ENCODE measurements at regions not wholly inside any gene's neighbourhood (a gene's known extent, or its start where the extent isn't known, plus 50 kb on each side); places are given as distances from the start of the nearest gene placed in this dataset.

DNA sequence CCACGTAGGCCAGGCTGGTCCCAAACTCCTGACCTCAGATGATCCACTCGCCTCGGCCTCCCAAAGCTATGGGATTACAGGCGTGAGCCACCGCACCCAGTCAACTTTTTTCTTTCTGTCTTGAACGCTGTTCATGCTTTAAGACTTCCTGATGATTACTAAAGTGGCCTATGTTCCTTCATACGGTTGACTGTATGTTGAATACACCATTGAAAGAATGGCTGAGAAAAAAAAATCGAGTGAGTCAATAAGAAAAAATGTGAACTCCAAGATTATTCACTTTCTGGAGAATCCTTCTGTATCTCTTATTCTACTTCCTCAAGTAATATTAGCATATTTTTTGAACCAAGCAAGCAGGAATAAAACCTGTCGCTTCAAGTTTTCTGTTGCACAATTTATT lies 955.0 kb downstream of the GATA3 start:
- Mint-ChIP-seq H3K9me3 (no peaks in the 10 kb centered on the region), H3K27ac (peak overlapping the region in 1 of 2 donors; percentile 69), H3K36me3 (peaks cover 0 to 2% of the 10 kb centered on the region in 2 donors)
- DNase-seq (ENCODE audit: low spot score in 2 of 2) (no peak), ATAC-seq (peak in 1 of 2 donors; percentile 40)

DNA sequence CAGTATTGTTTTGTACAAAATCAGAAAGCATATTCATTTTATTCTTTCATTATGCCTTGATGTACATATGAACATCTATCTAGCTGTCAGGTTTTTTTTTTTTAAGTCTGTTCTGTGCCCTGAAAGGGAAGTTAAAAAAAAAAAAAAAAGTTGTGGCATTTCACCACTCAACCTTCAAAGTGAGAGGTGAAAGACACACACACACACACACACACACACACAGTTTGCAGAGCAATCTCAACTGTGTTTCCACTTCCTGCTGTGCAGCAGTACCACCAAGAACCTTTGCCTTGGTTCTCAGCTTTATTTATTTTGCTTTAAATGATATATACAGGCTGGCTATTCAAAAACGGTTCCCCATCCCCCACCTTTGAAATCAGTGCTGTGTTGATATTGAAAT lies 955.6 kb downstream of the GATA3 start:
- H3K27ac Mint-ChIP-seq = peak overlapping the region; percentile 69 to 84
- peaks cover 0 to 3% of the 10 kb centered on the region in 2 donors for H3K9me3 Mint-ChIP-seq

DNA sequence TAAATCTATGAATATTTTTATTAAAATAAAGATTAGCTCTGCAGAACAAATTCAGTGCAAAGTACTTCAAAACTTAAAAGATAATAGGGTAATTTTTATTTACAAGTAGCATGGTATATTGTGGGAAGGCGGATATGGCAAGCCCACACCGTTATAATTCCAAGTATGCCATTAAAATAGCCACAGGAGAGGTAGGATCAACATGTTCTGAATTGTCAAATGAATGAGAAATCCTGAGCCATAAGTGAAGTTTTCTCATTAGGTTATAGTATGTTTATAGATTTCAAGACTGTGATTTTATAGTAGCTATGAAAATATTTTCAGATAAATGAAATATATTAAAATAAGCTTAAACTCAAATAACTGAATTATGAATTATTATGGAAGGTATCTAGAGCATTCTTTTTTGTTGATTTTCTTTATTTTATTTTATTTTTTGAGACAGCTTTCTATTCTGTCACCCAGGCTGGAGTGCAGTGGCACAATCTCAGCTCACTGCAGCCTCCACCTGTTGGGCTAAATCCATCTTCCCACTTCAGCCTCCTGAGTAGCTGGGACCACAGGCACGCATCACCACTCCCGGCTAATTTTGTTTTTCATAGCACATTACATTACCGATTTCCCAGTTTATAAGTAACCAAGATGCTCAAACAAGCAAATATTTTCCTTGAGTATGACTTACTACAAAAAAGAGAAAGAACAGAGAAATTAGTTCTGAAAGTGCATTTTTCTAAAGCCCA lies 956.6 kb downstream of the GATA3 start:
- DNase-seq (ENCODE audit: low spot score in 2 of 2) (no peak), ATAC-seq (no peak)
- Mint-ChIP-seq H3K27ac (no peak overlapping the region), H3K9me3 (peaks cover 0 to 3% of the 10 kb centered on the region in 2 donors), H3K36me3 (peaks cover 5 to 7% of the 10 kb centered on the region in 2 donors)

More for the DNA sequence above, 955.6 kb downstream of the GATA3 start:
- peaks cover 5 to 7% of the 10 kb centered on the region in 2 donors for H3K36me3 Mint-ChIP-seq
- DNase-seq (ENCODE audit: low spot score in 2 of 2) (peak in 1 of 2 donors; percentile 23), ATAC-seq (peak; percentile 69 to 95)

DNA sequence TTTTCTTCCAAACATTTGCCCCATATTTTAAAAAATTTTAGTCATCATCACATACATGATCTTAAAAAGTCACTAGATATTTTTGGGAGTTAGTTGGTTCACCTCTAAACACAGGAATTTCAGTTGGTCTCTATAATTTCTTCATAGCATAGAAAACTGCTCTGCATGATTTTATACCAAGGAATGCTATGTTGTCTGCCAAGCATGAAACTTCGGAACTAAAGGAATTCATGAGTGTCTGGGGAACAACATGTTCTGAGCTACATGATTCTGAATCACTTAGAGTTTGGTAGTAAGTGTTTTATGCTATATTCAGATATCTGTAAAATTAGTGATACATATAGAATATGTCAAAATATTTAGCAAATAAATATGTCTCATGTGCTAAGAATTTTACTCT lies 957.8 kb downstream of the GATA3 start:
- no peak overlapping the region for H3K27ac Mint-ChIP-seq
- H3K36me3 Mint-ChIP-seq = peaks cover 5 to 7% of the 10 kb centered on the region in 2 donors
- H3K9me3 Mint-ChIP-seq = peaks cover 0 to 6% of the 10 kb centered on the region in 2 donors
- no peak for DNase-seq (ENCODE audit: low spot score in 2 of 2)
- ATAC-seq = no peak

DNA sequence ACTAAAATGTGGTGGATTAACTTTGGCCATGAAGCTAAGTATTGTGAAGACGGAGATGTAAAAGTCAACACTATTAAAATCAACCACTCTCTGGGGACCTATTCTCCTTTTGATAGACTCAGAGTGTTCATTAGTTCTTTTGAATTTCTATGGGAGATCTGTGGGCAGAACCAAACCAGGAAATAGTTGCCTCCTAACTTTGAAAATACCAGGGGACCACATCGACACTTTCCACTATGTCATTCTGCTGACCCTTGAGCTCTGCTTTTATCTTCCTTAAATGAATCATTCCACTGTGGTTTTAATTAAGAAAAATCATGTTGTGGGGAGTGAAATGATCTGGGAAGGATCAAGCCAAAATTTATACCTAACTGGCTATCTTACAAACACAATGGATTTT lies 960.5 kb downstream of the GATA3 start:
- Mint-ChIP-seq H3K36me3 (peaks cover 5 to 7% of the 10 kb centered on the region in 2 donors), H3K27ac (peak overlapping the region in 1 of 2 donors; percentile 78), H3K9me3 (peaks cover 0 to 6% of the 10 kb centered on the region in 2 donors)
- peak in 1 of 2 donors; percentile 26 for ATAC-seq
- no peak for DNase-seq (ENCODE audit: low spot score in 2 of 2)

DNA sequence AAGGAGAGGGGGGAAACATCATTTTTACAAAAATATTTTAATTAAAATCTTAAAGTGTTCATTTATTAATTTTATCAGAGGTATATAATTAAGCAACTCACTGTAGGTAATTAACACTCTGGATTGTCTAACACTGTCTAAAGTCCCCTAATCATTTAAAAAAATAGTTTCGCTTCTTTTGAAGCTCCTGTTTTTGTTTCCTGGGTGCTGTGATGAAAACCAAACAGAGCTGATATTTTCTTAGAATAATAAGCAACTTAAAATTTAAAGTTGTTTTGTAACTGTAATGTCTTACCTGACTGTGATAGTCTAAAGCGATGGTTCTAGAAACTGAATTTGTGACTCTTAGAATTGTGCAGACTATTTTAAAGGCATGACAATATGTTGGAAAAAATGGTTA lies 961.0 kb downstream of the GATA3 start:
- ATAC-seq = no peak
- peak overlapping the region in 1 of 2 donors; percentile 78 for H3K27ac Mint-ChIP-seq
- H3K36me3 Mint-ChIP-seq = peaks cover 5 to 7% of the 10 kb centered on the region in 2 donors
- H3K9me3 Mint-ChIP-seq = peaks cover 0 to 6% of the 10 kb centered on the region in 2 donors
- DNase-seq (ENCODE audit: low spot score in 2 of 2) = no peak

DNA sequence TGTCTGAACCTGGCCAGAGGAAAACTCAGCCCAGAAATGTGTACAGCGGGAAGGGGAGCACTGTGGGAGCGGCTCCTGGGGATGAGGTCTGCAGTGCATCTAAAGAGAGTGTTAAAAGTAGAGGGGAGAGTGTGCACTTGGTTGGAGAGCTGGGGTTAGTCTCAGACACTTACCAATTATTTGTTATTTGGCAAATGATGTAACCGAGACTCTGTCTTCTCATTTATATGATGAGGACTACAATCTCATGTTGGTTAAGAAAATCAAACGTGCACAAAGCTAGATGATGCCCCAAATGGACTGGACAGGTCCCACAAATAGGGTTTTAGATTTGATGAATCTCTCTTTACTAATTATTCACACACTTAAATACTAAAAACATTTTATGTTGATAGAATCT lies 962.4 kb downstream of the GATA3 start:
- no peak overlapping the region for H3K27ac Mint-ChIP-seq
- H3K36me3 Mint-ChIP-seq = peaks cover 7 to 9% of the 10 kb centered on the region in 2 donors
- DNase-seq (ENCODE audit: low spot score in 2 of 2) = no peak
- H3K9me3 Mint-ChIP-seq = peaks cover 4 to 6% of the 10 kb centered on the region in 2 donors
- ATAC-seq = no peak

DNA sequence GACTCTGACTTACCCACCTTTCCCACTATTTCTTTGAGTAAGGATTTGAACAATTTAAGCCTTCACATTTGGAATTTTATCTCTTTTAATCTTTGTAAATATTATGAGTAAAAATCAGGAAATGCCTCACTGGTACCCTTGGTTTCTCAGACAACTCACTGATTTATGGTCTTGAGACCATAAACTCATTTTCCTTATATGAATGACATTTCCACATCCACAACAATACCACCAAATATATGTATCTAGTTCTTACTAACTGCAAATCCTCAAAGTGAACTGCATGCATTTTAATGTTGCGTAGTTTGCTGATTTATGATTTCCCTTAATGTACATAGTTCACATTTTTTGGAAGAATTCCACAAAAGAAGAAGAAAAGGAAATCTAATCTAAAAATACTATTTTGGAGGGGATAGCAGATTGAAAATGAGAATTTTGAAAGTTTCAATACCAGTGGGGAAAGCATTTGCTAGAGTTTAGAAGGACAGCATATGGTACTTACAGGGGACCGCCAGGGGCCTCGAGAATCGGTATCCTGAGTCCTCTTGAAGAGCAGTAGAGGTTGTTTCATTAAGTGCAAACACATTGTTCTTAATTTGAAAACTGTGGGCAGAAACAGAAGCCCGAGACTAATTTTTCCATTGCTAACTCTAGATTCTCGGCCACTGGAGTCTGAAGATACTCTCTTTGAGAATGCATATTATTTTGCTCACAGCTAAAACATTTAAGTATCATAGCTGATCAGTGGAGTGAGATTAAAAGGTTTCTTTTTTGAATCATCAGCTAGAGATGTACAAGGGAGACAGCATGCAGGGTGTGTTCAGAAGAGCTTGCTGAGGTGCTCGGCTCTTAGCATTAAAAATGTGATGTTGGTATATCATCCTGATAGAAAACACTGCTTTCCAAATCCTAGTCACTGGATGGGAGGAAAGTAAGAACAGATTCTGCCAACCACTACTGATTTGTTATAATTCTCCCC lies 964.0 kb downstream of the GATA3 start:
- no peak for ATAC-seq
- peaks cover 7 to 9% of the 10 kb centered on the region in 2 donors for H3K36me3 Mint-ChIP-seq
- no peak for DNase-seq (ENCODE audit: low spot score in 2 of 2)
- H3K9me3 Mint-ChIP-seq = peaks cover 4 to 6% of the 10 kb centered on the region in 2 donors
- peak overlapping the region in 1 of 2 donors; percentile 29 for H3K27ac Mint-ChIP-seq

DNA sequence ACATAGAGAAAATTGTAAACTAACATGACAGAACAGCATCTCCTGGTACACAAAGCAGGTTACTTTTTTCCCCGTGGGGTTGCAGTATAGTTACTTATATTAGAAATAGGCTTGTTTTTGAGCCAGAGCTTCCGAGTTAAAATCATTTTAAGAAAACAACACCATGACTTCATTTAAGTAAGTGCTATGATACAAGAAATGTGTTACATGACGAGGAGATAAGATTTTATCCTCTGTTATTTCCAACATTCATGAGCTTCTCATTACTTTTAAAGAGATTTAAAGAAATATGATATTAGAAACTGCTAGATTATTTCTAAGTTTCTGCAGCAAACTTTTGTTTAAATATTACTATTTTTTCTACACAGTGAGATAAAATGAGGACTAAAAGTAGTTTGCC lies 968.7 kb downstream of the GATA3 start:
- Mint-ChIP-seq H3K9me3 (peaks cover 0 to 10% of the 10 kb centered on the region in 2 donors), H3K27ac (no peak overlapping the region), H3K36me3 (peaks cover 5 to 12% of the 10 kb centered on the region in 2 donors)
- ATAC-seq (no peak), DNase-seq (ENCODE audit: low spot score in 2 of 2) (no peak)

DNA sequence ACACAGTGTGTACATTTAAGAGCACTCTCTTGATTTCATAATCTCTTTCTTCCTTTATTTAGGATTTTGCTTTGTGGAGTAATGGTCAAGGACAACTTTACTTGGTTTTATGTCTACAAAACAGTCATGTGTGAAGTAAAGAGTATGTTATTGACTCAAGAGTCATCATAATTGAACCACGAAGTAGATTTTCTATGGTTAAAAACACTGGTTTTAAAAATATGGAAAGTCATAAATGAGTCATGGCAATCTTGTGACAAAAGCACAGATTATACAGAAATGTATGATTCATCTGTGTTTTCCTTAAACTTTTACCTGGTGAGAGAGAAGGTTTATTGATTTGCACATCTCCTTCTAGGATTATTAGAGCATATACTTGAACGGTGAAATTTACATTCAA lies 969.7 kb downstream of the GATA3 start:
- peak overlapping the region in 1 of 2 donors; percentile 64 for H3K27ac Mint-ChIP-seq
- H3K9me3 Mint-ChIP-seq = peaks cover 0 to 10% of the 10 kb centered on the region in 2 donors
- ATAC-seq = peak; percentile 80 to 93
- peaks cover 5 to 12% of the 10 kb centered on the region in 2 donors for H3K36me3 Mint-ChIP-seq
- no peak for DNase-seq (ENCODE audit: low spot score in 2 of 2)

DNA sequence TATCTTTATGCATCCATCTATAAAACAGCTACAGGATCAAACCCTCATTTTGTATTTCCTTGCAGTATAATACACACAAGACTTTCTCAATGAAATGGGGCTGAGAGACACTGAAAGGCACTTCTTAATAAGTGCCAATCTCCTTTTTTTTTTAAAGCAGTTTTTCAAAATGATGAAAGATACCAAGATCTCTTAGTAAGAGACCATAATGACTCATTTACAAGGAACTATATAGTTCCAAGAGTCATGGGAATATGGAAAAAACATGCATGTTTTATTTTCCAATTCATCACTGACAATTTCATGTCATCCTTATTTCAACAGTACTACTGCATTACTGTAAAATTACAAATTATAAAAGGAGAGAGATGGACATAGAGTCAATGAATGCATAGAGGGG lies 973.7 kb downstream of the GATA3 start:
- ATAC-seq = peak in 1 of 2 donors; percentile 24
- H3K27ac Mint-ChIP-seq = peak overlapping the region in 1 of 2 donors; percentile 28
- peaks cover 0 to 6% of the 10 kb centered on the region in 2 donors for H3K9me3 Mint-ChIP-seq
- H3K36me3 Mint-ChIP-seq = peaks cover 5 to 12% of the 10 kb centered on the region in 2 donors
- no peak for DNase-seq (ENCODE audit: low spot score in 2 of 2)

DNA sequence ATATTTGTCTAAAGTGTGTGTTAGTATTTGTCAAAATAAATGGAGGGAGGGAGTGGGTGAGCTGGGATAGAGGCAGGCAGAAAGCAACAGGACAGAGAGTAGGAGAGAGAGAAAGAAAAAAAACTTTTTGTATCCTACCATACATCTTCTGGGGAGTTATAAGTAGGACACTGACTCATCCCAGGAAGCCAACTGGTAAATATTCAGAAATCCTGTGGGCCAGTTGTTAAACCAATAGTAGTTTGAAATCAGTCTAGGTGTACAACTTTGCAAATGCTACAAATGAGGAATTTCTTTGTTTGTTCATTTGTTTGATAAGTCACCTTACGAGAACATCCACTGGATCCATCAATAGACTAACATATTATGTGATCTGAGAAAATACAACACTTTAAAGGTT lies 980.9 kb downstream of the GATA3 start:
- Mint-ChIP-seq H3K27ac (no peak overlapping the region), H3K9me3 (peaks cover 5 to 16% of the 10 kb centered on the region in 2 donors), H3K36me3 (peaks cover 5 to 10% of the 10 kb centered on the region in 2 donors)
- no peak for DNase-seq (ENCODE audit: low spot score in 2 of 2)
- no peak for ATAC-seq

DNA sequence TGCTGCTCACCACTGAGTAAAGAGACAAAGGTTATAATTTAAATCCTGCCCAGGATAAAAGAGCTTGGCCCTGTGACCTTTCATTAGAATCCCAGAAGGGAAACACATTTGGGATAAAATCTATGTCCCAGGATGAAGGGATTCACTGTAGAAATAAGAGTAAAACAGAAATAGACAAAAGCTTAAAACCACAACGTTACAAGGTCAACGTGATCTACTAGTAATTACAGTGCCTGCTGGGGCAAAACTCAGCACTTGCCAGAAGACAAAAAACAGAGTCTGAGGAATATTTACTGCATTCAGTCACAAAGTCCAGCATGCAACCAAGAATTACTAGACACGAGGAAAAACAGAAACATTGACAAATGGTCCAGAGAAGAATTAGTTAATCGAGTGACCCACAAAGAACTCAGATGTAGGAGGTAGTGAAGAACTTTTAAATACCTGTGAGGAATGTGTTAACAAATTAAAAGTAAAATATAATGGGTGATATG lies 982.3 kb downstream of the GATA3 start:
- no peak for ATAC-seq
- peaks cover 5 to 16% of the 10 kb centered on the region in 2 donors for H3K9me3 Mint-ChIP-seq
- H3K27ac Mint-ChIP-seq = no peak overlapping the region
- no peak for DNase-seq (ENCODE audit: low spot score in 2 of 2)
- peaks cover 5 to 10% of the 10 kb centered on the region in 2 donors for H3K36me3 Mint-ChIP-seq

DNA sequence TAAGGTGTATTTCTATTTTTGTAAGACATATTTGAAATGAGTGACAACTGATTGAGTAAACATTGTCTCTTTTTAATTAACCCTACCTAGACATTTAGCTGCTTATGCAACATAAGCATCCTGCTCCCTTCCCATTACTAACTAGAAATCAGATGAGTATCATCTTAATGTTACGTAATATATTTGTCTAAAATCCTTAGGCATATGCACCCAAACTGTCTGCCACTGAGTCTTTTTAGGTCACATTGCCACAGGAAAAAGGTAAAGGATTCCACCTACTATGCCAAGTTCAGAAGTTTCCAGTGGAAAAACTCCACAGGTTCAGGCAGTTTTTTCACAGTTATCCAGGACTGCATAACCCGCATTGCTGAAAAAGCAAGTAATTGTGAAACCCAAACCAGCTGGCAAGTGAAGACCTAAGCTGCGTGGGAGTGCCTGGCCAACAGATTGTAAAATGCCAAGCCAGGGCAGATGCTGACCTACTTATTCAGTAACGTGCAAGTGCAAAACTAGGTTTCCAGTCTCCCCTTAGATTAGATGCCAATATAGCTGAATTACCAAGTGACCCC lies 983.7 kb downstream of the GATA3 start:
- Mint-ChIP-seq H3K9me3 (peaks cover 5 to 16% of the 10 kb centered on the region in 2 donors), H3K36me3 (peaks cover 5% of the 10 kb centered on the region in 2 donors), H3K27ac (no peak overlapping the region)
- no peak for ATAC-seq
- no peak for DNase-seq (ENCODE audit: low spot score in 2 of 2)

DNA sequence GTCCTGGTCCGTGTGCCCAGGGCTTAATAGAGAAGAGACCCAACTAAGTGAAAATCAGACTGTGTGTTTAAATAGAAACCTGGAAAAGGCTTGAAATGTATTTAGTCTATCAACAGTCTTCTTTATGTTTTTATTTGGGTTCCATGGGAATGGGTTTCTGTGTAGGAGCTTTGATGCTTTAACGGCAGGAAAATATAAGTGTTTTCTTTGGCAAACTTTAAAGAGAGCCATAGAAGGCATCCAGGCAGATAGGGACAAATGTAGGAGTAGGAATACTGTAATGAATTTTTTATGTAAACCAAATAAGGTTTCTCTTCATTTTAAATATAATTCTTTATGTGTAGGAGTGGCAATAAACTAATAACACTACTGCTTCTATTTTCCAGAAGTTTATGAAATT lies 989.0 kb downstream of the GATA3 start:
- Mint-ChIP-seq H3K36me3 (peaks cover 0 to 10% of the 10 kb centered on the region in 2 donors), H3K27ac (no peak overlapping the region), H3K9me3 (peaks cover 0 to 7% of the 10 kb centered on the region in 2 donors)
- ATAC-seq (no peak), DNase-seq (ENCODE audit: low spot score in 2 of 2) (no peak)

DNA sequence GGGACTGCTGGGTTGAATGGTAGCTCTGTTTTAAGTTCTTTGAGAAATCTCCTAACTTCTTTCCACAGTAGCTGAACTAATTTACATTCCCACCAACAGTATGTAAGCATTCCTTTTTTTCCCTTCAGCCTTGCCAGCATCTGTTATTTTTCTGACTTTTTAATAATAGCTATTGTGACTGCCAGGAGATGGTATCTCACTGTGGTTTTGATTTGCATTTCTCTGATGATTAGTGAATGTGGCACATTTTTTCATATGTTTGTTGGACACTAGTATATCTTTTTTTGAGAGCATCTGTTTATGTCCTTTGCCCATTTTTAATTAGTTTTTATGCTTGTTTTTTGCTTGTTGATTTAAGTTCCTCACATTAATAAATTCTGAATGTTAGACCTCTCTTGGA lies 990.8 kb downstream of the GATA3 start:
- DNase-seq (ENCODE audit: low spot score in 2 of 2) = no peak
- H3K9me3 Mint-ChIP-seq = peaks cover 0 to 14% of the 10 kb centered on the region in 2 donors
- no peak for ATAC-seq
- no peak overlapping the region for H3K27ac Mint-ChIP-seq
- H3K36me3 Mint-ChIP-seq = peaks cover 0 to 10% of the 10 kb centered on the region in 2 donors

Data from activated naive CD4-positive, alpha-beta T cell treated with anti-CD3 and anti-CD28 coated beads, Interleukin-2, amount 50 U/mL, for 72 hours (primary cell).